ENCODE measurements at regions not wholly inside any gene's neighbourhood (a gene's known extent, or its start where the extent isn't known, plus 50 kb on each side); places are given as distances from the start of the nearest gene placed in this dataset.

DNA sequence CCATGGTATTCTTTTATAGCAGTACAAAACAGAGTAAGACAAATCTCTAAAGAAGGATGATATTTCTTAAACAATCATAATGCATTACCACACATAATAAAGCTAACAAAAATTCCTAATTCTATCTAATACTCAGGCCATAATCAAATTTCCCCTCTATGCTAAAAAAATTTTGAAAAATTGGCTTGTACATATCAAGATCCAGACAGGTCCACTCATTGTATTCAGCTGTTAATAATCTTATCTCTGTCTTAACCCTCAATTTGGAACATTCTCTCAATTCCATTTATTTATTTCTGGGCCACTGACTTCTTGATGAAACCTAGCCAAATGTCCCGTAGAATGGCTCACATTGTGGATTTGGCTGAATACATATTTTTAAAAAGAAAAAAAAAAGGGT is 59.1 kb upstream of the PAX3 start:
- no peak overlapping the region for H3K4me3 ChIP-seq
- no peaks in the 10 kb centered on the region for H3K27me3 ChIP-seq (replicated peaks in 1 of 7)
- H3K36me3 ChIP-seq: no peaks in the 10 kb centered on the region
- WGBS, 5 donors: 80 to 92% (median 84%) methylated on average over 1 of the region's 1 CpG
- H3K9me3 ChIP-seq: no peaks in the 10 kb centered on the region
- TF ChIP-seq, protein P1, sequence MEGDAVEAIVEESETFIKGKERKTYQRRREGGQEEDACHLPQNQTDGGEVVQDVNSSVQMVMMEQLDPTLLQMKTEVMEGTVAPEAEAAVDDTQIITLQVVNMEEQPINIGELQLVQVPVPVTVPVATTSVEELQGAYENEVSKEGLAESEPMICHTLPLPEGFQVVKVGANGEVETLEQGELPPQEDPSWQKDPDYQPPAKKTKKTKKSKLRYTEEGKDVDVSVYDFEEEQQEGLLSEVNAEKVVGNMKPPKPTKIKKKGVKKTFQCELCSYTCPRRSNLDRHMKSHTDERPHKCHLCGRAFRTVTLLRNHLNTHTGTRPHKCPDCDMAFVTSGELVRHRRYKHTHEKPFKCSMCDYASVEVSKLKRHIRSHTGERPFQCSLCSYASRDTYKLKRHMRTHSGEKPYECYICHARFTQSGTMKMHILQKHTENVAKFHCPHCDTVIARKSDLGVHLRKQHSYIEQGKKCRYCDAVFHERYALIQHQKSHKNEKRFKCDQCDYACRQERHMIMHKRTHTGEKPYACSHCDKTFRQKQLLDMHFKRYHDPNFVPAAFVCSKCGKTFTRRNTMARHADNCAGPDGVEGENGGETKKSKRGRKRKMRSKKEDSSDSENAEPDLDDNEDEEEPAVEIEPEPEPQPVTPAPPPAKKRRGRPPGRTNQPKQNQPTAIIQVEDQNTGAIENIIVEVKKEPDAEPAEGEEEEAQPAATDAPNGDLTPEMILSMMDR (IDR thresholded peaks at IDR 0.05 in 8 of 11, conservative IDR thresholded peaks at IDR 0.05 in 3 of 11): no peak
- no peak for TF ChIP-seq POLR2AphosphoS5 (IDR thresholded peaks at IDR 0.05)
- no peak for TF ChIP-seq POLR2A (IDR thresholded peaks at IDR 0.05)
- DNase-seq: no peak
- intact Hi-C loops (cut with DNase I; ENCODE audit: low total_unique reads): no loop called here
- H3K27ac ChIP-seq: no peak overlapping the region
- H3K4me1 ChIP-seq: peaks cover 0 to 5% (median 0%) of the 10 kb centered on the region in 6 donors

DNA sequence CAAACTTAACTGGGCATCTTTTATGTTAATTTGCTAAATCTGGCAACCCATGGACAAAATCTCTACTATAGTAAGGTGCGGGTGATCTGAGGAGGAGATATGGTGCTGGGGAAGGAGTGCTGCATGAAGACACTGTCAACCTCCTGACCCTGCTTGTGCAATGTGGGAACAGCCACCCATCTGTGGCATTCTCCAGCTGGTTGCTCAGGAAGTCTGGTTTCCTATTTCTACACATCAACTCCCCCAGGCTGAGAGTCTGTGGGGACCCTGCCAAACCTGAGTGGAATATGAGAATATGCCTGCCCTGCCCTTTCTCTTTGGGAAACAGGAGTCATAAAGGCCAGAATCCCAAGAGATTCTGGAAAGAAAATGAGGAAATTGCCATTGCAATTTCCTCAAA is 60.1 kb upstream of the PAX3 start:
- intact Hi-C loops (cut with DNase I; ENCODE audit: low total_unique reads): no loop called here
- Histone ChIP-seq H3K27ac (no peak overlapping the region), H3K27me3 (replicated peaks in 1 of 7) (no peaks in the 10 kb centered on the region), H3K9me3 (no peaks in the 10 kb centered on the region), H3K36me3 (no peaks in the 10 kb centered on the region), H3K4me3 (no peak overlapping the region), H3K4me1 (peaks cover 0 to 5% (median 0%) of the 10 kb centered on the region in 6 donors)
- 8 to 32% (median 20%) methylated on average over 1 of the region's 1 CpG for WGBS, 5 donors
- no peak for TF ChIP-seq POLR2A (IDR thresholded peaks at IDR 0.05)
- TF ChIP-seq POLR2AphosphoS5 (IDR thresholded peaks at IDR 0.05): no peak
- TF ChIP-seq, protein P1 (IDR thresholded peaks at IDR 0.05 in 8 of 11, conservative IDR thresholded peaks at IDR 0.05 in 3 of 11): no peak
- DNase-seq: no peak

DNA sequence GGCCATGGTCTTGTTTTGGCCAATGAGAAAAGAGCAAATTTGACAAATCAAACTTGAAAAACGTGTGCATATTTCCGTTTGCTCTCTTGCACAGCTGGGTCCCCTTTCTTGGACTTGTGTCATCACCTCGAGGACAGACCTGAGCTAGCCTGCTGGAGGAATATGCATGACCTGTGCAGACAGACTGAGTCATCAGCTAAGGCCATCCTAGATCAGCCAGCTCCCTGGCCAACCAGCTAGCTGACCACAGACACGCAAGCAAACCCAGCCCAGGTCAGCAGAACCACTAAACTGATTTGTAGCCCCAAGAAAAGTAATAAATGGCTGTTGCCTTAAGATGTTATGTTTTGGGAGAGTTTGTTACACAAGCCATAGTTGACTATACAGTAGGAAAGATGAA is 61.3 kb upstream of the PAX3 start:
- TF ChIP-seq, protein P1 (IDR thresholded peaks at IDR 0.05 in 8 of 11, conservative IDR thresholded peaks at IDR 0.05 in 3 of 11): no peak
- TF ChIP-seq POLR2AphosphoS5 (IDR thresholded peaks at IDR 0.05) (no peak), POLR2A (IDR thresholded peaks at IDR 0.05) (no peak)
- WGBS, 5 donors: 47 to 77% (median 63%) methylated on average over 4 of the region's 4 CpGs
- Histone ChIP-seq H3K9me3 (no peaks in the 10 kb centered on the region), H3K36me3 (no peaks in the 10 kb centered on the region), H3K4me3 (no peak overlapping the region), H3K27me3 (replicated peaks in 1 of 7) (no peaks in the 10 kb centered on the region), H3K27ac (no peak overlapping the region), H3K4me1 (peaks cover 0 to 5% (median 0%) of the 10 kb centered on the region in 6 donors)
- intact Hi-C loops (cut with DNase I; ENCODE audit: low total_unique reads): no loop called here
- peak; percentile 30 for DNase-seq

DNA sequence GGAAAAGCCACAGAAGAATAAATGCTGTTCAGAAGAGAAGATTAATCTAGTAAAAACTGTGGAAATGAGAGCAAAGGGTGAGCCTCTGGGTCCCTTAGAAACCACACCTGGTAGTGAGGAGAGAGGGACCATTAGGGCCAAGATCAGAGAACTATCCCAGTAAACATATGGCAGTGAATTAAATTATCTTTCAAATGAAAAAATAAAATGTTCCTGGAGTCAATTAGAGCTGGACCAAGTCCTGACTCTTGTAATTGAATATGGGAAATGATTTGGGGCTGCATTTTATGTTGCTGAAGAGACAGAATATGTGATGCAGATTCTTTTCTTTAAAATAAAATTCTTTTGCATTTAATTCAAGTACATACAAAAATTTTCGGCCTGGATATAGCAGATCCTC is 62.2 kb upstream of the PAX3 start:
- 76 to 93% (median 84%) methylated on average over 1 of the region's 1 CpG for WGBS, 5 donors
- no peaks in the 10 kb centered on the region for H3K9me3 ChIP-seq
- peaks cover 0 to 5% (median 0%) of the 10 kb centered on the region in 6 donors for H3K4me1 ChIP-seq
- H3K36me3 ChIP-seq: no peaks in the 10 kb centered on the region
- DNase-seq: no peak
- no peak overlapping the region for H3K27ac ChIP-seq
- H3K4me3 ChIP-seq: no peak overlapping the region
- TF ChIP-seq POLR2AphosphoS5 (IDR thresholded peaks at IDR 0.05) (no peak), POLR2A (IDR thresholded peaks at IDR 0.05) (no peak)
- TF ChIP-seq, protein P1 (IDR thresholded peaks at IDR 0.05 in 8 of 11, conservative IDR thresholded peaks at IDR 0.05 in 3 of 11): no peak
- intact Hi-C loops (cut with DNase I; ENCODE audit: low total_unique reads): no loop called here
- no peaks in the 10 kb centered on the region for H3K27me3 ChIP-seq (replicated peaks in 1 of 7)

Data from spleen (tissue), 11 donors.